Upper lobe of left lung (tissue), 4 donors: ENCODE measurements at regions not wholly inside any gene's neighbourhood (a gene's known extent, or its start where the extent isn't known, plus 50 kb on each side); places are given as distances from the start of the nearest gene placed in this dataset.
"Not testable (repeated sequence)": the region's sequence is repeated elsewhere in the genome, so short reads cannot be mapped to it uniquely, and the experiment has no call there.

ENCODE experiments used
- CTCF ChIP-seq, 6 experiments: fragments of 450-650 bp in 4 of 6; fragments of 200-600 bp in 2 of 6; sonication (generic) in 2 of 6; IDR thresholded peaks; one replicate each; pipeline ENCODE4 v1.5.1; 2016 to 2019; ENCODE audit warnings: antibody characterized with exemption in 6 of 6
- POLR2A ChIP-seq, 4 donors: fragments of 450-650 bp; IDR thresholded peaks; one replicate each; pipeline ENCODE4 v1.5.1; 2016 to 2017; ENCODE audit warnings: antibody characterized with exemption in 4 of 4, mild to moderate bottlenecking in 2 of 4

DNA sequence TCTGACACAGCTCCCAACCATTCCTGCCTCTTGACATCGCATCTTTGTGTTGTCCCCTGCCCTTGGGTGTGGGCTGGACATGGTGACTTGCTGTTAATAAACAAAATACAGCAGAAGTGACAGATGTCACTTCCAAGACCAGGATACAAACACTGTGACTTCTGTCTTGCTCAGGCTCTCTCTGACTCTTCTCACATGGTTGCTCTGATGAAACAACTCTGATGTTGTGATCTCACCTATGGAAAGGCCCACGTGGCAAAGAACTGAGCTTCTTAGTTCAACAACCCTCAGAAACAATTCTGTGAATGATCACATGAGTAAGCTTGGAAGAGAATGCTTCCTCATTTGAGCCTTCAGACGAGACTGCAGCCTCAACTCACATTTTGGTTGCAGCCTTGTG, 94.9 kb downstream of the ARHGAP11B start:
- not testable (repeated sequence) for TF ChIP-seq CTCF, POLR2A (IDR thresholded peaks at IDR 0.05)
